ENCODE measurements at regions not wholly inside any gene's neighbourhood (a gene's known extent, or its start where the extent isn't known, plus 50 kb on each side); places are given as distances from the start of the nearest gene placed in this dataset.

DNA sequence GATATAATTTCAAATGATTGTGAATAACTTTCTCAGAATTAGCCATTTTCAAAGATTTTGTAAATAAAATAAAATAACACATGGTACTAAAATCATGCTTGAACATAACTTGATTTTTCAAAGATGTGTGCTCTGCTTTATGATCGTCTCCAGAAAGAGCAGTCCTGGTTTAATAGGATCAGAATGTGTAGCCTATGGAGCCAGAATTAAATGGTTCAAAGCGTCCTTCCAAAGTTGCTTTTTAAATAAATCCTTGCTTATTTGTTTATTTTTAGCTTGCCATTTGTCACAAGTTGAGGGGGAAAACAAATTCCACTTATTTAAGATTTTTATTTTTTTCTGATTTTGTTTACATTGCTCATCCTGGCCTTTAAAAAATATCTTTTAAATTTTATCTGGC, 123.7 kb upstream of the SPRED1 start:
- TF ChIP-seq PAX5 (IDR thresholded peaks at IDR 0.05; ENCODE audit: insufficient read depth, low read length, severe bottlenecking) (no peak), TAF1 (IDR thresholded peaks at IDR 0.05; ENCODE audit: low read depth, low read length) (no peak)

Data from GM12891 (cell line).